ENCODE measurements at regions not wholly inside any gene's neighbourhood (a gene's known extent, or its start where the extent isn't known, plus 50 kb on each side); places are given as distances from the start of the nearest gene placed in this dataset.

GRCh38 chr16:72523087-72523486 is 351.1 kb upstream of the PMFBP1 start:
- 64% methylated on average over 3 of the region's 3 CpGs for WGBS (ENCODE audit: insufficient coverage, low coverage, missing lambda C conversion rate)
- TF ChIP-seq C11orf30 (IDR thresholded peaks at IDR 0.05; ENCODE audit: low read depth) (no peak), SIN3B (IDR thresholded peaks at IDR 0.05; ENCODE audit: low read depth) (no peak), ELK1 (CRISPR knock-in tag; IDR thresholded peaks at IDR 0.05) (no peak), SREBF1 (IDR thresholded peaks at IDR 0.05; ENCODE audit: borderline replicate concordance, low read depth, low read length) (no peak), ZBTB43 (CRISPR knock-in tag; IDR thresholded peaks at IDR 0.05) (no peak), NFXL1 (CRISPR knock-in tag; IDR thresholded peaks at IDR 0.05) (no peak), EP400 (IDR thresholded peaks at IDR 0.05) (no peak), MAZ (CRISPR knock-in tag; conservative IDR thresholded peaks at IDR 0.05 in 1 of 2, IDR thresholded peaks at IDR 0.05 in 1 of 2) (no peak), ZSCAN32 (CRISPR knock-in tag; IDR thresholded peaks at IDR 0.05) (no peak), ZNF311 (CRISPR knock-in tag; IDR thresholded peaks at IDR 0.05) (no peak)

More at GRCh38 chr16:72523087-72523486, 351.1 kb upstream of the PMFBP1 start:
- no peaks in the 10 kb centered on the region for H3K9me1 ChIP-seq (ENCODE audit: control insufficient read depth, insufficient read depth, low read length)
- no peaks in the 10 kb centered on the region for H3K27me3 ChIP-seq (ENCODE audit: control insufficient read depth in 2 of 2, insufficient read depth in 2 of 2, low read length in 2 of 2)
- H3K9ac ChIP-seq (ENCODE audit: insufficient read depth in 1 of 2, low read depth in 2 of 2, low read length in 2 of 2), result no peak overlapping the region
- H3K4me1 ChIP-seq (replicated peaks in 1 of 2; ENCODE audit: control insufficient read depth in 2 of 2, insufficient read depth in 2 of 2, low read length in 2 of 2), result no peaks in the 10 kb centered on the region
- H3K27ac ChIP-seq (ENCODE audit: extremely low read depth, low read depth, low read length), result no peak overlapping the region
- ATAC-seq (no peak), DNase-seq (ENCODE audit: extremely low read depth in 1 of 4, low spot score in 3 of 4) (no peak), FAIRE-seq (no peak)
- peaks cover 3% of the 10 kb centered on the region; the same call in 1 of the 3 replicates for H3K36me3 ChIP-seq (ENCODE audit: control insufficient read depth, insufficient read depth, low read length)
- H4K20me1 ChIP-seq (replicated peaks; ENCODE audit: control insufficient read depth, insufficient read depth, low read length), result no peaks in the 10 kb centered on the region
- no peak overlapping the region for H2AFZ ChIP-seq (ENCODE audit: low read depth, low read length)
- BruUV-seq (replicated peaks), result no TSS peak
- in situ Hi-C loops (cut with MboI) (no loop called here), intact Hi-C loops (cut with micrococcal nuclease) (no loop called here)
- CTCF ChIA-PET (ENCODE audit: low intra/inter-chr PET ratio), result no interaction called here
- POLR2A ChIA-PET, result no interaction called here
- no peak overlapping the region for H3K4me3 ChIP-seq
- H3K9me3 ChIP-seq (replicated peaks; ENCODE audit: control insufficient read depth, insufficient read depth, low read depth, low read length), result no peaks in the 10 kb centered on the region; the same call in 1 of the 2 replicates
- no peaks in the 10 kb centered on the region for H3K79me2 ChIP-seq (ENCODE audit: control insufficient read depth, insufficient read depth, low read length)
- no peak overlapping the region for H3K4me2 ChIP-seq (ENCODE audit: insufficient read depth, low read length)

Data from K562 (cell line).